GM12801 (cell line): ENCODE measurements at regions not wholly inside any gene's neighbourhood (a gene's known extent, or its start where the extent isn't known, plus 50 kb on each side); places are given as distances from the start of the nearest gene placed in this dataset.

Experiments used
- CTCF ChIP-seq: IDR thresholded peaks from one replicate; pipeline ENCODE4 v1.5.1; 2011; ENCODE audit warnings: control low read depth; ENCODE audit not compliant: insufficient read length; ENCODE audit errors: extremely low read depth

GRCh38 chr21:27555996-27556395 is 589.1 kb upstream of the ADAMTS5 start:
- TF ChIP-seq CTCF = no peak

- no peak for TF ChIP-seq CTCF
Observed at GRCh38 chr21:27550287-27550686, 583.4 kb upstream of the ADAMTS5 start.

GRCh38 chr21:27548486-27548885 is 581.6 kb upstream of the ADAMTS5 start:
- no peak for TF ChIP-seq CTCF

- no peak for TF ChIP-seq CTCF
Observed at GRCh38 chr21:27545754-27546349, 579.0 kb upstream of the ADAMTS5 start.

GRCh38 chr21:27536319-27536718 is 569.4 kb upstream of the ADAMTS5 start:
- no peak for TF ChIP-seq CTCF

GRCh38 chr21:27535188-27535587 is 568.3 kb upstream of the ADAMTS5 start:
- TF ChIP-seq CTCF = no peak

- no peak for TF ChIP-seq CTCF
Observed at GRCh38 chr21:27534206-27534605, 567.3 kb upstream of the ADAMTS5 start.
